HG03066 (cell line): ENCODE measurements at regions not wholly inside any gene's neighbourhood (a gene's known extent, or its start where the extent isn't known, plus 50 kb on each side); places are given as distances from the start of the nearest gene placed in this dataset.
"Not testable (repeated sequence)": the region's sequence is repeated elsewhere in the genome, so short reads cannot be mapped to it uniquely, and the experiment has no call there.

Experiments used
- ATAC-seq: cut with Tn5 transposase; IDR thresholded peaks from one replicate; pipeline ENCODE4 v1.9.1; 2021; ENCODE audit warnings: low read depth; ENCODE audit not compliant: unreplicated experiment

DNA sequence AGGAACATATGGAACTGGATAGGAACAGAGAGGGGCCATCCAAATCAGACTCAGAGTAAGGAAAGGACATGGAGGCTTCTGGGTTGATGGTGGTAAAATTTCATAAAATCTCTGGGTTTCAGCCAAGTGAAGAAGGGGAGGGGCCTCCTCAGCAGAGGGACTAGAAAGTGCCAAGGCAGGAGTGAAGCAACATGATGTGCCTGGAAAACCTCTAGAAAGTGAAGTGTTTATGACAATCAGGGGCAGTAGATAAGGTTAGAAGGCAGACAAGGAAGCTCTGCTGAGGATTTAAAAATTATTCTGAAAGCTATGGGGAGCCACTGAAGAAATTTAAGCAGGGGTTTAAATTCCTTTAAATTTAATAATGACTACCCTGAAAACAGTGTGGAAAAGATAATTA is 126.0 kb upstream of the TENT5A start:
- no peak for ATAC-seq

DNA sequence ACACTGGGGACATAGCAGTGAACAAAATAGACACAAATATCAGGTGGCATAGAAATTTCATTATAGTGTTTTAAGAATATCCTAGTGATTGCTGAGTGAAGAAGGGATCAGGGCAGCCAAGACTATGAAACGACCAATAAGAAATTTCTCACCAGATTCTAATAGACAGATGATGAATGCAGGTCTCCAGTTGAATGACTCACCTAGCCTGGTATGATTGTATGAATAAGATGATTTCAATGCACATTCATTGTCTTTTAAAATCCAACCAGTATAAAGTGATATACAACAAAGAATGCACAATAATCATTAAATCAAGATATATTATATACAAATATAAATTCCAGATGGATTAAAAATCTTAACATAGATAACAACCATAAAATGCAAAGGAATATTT is 124.5 kb upstream of the TENT5A start:
- ATAC-seq = no peak

DNA sequence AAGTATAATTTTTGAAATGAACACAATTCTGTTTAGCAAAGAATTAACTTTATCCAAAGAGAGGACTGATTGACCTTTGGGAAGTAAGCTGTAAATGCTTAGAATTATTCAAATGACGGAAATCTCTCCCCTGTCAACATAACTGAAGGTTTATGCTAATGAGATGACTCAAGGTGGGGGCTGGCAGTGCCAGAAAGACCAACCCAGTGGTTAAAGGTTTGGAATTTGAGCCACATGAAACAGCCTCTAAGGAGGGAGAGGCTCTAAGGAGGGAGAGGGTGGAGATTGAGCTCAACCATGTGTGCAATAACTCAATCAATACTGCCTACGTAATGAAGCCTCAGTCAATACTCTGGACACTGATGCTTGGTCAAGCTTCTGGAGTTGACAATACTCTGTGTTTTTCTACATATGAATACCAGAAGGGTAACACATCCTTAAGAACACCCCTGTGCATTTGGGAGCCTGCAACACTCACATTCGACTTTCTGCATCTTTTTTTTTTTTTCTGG is 123.4 kb upstream of the TENT5A start:
- no peak for ATAC-seq

DNA sequence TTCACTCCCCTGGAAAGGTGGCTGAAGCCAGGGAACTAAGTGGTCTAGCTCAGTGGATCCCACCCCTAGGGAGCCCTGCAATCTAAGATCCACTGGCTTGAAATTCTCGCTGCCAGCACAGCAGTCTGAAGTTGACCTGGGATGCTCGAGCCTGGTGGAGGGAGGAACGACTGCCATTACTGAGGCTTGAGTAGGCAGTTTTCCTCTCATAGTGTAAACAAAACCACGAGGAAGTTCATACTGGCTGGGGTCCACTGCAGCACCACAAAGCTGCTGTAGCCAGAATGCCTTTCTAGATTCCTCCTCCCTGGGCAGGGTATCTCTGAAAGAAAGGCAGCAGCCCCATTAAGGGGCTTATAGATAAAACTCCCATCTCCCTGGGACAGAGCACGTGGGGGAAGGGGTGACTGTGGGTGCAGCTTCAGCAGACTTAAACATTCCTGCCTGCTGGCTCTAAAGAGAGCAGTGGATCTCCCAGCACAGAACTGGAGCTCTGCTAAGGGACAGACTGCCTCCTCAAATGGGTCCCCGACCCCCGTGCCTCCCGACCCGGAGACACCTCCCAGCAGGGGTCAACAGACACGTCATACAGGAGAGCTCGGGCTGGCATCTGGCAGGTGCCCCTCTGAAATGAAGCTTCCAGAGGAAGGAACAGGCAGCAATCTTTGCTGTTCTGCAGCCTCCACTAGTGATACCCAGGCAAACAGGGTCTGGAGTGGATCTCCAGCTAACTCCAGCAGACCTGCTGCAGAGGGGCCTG is 117.4 kb upstream of the TENT5A start:
- not testable (repeated sequence) for ATAC-seq

DNA sequence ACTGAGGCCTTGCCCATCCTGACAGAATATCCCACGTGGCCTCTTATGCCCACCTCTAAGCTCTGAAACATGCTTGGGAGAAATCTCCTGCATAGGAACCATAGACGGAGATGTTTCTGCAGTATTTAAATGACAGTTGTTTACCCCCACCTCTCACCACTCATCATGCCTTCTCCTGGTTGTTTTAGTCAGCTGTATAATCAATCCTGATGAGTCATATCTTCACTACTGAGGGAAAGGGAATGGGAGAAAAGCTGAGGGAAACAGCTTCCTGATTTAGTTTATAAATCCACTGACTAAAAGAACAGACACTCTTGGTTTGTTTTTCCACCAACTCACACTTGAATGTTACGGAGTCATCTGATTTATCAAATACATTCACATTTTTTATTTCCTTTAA is 113.2 kb upstream of the TENT5A start:
- no peak for ATAC-seq

DNA sequence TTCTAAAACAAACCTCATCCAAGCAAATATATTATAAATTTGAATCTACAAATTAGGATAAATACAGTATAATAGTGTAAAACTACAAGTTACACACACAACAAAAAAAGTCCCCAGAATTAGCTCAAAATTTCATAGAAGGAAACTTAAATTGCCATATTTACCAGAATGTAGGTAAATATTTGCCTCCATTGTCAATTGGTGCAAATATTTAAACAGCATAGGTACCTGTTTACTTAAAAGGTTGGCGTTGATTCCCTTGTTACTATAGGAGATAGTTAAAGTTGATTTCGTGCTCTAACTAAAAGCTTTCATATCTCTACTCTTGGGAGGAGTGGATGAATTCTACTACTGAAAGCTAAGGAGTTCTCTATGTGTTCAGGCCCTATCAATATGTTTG is 111.6 kb upstream of the TENT5A start:
- ATAC-seq = no peak

DNA sequence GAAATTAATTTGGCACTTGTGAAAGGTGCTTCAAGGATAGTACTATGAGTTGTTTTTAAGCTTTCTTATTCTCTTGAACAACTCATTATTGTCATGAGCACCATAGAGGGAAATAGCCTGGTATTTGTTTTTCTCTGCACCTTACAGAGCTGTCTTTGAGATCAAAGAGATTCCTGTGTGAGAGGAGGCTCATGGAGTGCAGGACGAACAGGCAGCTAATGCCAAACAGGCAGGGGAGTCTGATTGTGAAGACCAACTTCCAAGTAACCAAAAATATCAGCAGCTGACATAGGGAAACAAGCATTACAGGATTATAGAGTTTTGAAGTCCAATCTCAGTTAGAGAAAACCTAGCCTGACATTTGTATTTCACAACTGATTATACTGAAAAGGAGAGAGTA is 110.6 kb upstream of the TENT5A start:
- ATAC-seq = no peak

DNA sequence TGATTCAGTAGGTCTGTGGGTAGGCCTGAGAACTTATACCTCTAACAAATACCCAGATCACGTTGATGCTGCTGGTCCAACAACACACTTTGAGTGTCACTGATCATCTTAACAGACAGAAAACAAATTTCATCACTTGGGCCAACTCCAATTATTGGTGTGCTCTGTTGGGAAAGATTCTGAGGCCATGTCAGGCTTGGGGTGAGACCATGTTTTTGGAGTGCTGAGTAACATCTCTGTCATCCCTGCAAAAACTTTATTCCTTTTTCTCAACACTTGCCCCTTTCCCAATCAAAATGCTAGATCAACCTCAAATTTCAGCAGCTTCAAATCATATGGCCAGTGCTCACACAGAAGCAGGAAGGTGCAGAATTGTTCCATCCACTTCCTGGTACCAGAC is 108.8 kb upstream of the TENT5A start:
- ATAC-seq = no peak

DNA sequence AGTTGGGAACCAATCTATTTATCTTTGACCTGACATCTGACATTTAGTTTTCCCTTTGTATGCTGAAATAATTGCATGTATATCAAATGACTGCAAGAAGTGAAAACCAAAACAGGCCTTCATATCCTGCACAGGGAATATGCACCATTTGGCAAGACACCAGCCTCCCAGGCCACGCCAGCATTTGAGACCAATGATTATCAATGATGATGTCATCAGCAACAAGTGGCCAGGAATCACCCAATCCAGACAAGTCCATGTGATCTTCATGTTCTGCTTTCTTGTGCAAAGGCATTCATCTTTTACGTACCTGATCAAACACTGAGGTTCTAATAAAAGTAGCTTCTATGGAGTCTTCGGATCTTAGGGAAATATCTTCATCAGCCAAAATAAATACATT is 107.4 kb upstream of the TENT5A start:
- no peak for ATAC-seq

DNA sequence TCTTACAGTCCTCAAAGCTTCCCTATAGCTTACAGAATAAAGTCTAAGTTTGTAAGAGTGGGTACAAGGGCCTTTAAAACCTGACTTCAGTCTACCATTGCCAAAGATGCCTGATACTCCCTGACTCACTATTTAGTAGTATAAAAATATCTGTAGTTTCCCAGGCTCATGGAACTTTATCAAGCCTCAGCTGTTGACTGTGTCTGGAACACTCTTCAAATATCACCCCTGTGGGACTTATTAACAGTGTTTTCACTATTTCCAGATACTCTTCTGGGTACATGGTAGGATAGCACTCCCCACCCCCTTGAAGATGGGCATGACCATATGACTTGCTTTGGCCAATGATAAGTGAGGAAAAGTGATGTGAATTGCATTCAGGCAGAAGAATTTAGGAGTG is 105.3 kb upstream of the TENT5A start:
- no peak for ATAC-seq

DNA sequence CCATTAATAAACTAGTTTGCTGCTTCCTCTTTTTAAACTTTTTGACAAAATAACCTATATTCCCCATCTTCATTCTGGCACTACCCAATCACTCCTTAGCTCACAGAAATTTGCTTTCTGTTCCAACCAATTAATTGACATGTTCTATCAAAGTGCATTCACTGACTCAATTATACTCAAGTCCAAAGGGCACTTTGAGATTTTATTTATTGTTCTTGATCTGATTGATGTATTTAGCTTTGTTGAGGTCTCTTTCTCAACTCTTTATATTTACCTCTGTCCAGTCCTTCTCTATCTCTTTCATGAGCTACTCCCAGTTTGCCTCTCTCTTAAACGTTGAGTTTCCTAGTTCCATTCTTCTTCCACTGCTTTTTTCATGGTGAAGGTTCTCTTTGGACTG is 104.4 kb upstream of the TENT5A start:
- no peak for ATAC-seq

DNA sequence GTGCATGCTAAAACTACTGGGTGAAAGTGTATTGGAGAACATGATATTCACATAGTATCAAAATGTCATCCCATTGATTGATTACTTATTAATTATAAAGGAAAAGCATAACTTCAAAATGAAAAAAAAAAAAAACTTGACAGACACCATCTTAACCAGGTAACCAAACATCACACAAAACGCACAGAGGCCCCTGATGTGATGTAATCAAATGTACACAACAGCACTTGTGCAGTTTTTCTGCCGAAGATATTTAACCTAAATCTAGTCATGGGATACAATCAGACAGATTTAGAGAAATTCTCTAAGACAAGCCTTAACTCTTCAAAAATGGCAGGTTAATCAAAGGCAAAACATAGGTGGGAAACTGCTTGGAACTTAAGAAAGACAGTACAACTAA is 102.0 kb upstream of the TENT5A start:
- no peak for ATAC-seq

DNA sequence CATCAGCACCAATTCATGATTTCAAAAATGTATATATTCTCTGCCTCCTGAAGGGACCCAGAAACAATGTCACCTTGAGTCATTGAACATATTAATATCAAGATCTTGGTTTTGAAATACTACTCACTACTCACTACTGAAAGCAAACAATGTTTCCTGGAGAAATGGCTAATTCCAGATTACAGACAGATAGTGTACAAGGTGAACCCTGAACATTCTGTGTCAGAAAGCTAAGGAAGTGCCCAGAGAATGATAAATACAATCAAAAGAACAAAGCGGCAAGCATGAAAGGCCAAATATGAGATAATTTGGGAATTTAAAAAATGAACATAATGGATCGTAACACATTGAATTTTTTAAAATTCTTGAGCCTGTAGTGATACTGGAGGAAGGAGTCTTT is 101.5 kb upstream of the TENT5A start:
- no peak for ATAC-seq

DNA sequence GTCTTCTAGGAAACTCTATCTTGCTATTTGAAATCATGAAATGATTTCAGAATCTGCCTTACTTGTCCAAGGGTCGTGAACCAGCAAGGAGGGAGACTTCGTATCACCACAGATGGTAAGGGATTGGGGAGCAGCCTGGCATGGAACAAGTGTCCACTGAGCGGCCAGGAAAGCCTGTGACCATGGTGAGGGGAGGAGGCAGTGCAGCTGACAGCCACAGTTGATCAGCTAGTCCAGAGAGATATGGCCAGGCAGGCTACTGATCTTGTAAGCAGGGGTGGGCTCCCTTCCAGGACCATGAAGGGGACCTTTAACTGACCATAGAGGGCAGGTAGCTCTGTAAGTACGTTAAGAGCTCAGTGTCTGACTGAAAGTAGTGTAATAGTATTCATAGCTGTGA is 96.8 kb upstream of the TENT5A start:
- no peak for ATAC-seq

DNA sequence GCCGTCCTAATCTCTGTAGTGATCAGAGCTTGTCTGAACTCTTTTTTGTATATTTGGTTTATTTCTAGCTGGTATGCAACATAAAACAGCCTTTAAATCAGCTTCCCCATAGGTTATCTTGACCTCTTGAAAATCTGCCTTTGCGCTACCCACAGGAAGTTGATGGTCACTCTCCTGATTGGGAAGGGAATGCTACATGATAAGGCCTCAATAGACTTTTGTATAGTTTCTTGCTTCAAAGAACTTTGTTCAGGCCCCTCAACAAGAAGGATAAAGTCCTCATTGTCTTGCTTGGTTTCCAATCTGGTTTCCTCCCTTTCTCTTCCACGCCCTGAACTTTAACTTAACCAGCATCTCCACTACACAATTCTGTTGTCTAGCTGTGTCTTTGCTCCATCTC is 95.4 kb upstream of the TENT5A start:
- no peak for ATAC-seq

DNA sequence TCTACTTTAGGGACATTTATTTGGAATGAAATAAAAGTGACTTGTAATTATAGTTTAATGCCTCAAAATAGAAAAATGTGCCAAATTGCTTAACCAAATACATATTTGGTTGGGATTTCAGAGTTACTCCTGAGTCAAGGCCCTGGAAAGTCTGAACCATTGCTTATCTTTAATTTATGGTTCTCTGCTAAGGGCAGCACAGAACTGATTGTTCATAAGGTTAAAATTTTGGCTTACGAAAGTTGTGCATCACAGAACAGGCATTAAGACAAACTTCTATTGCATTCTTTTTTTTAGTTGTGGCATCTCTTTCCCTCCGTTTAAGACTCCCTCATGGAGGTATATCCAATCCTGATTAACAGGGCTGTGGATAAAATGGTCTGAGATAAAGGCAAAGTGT is 92.2 kb upstream of the TENT5A start:
- no peak for ATAC-seq

DNA sequence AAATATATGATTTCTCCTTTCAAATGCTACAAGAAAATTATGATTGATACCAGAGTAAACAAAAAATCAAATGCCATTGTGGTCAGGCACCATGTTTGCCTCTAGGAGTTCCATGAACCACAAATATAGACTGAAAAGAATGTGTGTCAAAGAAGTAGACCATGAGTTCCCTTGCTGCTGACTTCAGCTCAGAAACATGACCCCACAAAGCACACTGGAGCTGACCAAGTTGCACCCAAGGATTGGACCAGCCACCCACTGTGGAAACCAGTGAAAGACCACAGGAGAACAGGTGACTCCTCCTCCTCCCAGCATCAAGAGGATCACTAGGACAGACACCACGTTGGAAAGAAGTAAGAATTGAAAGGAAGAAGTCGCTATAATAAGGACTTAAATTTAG is 90.8 kb upstream of the TENT5A start:
- ATAC-seq = no peak

DNA sequence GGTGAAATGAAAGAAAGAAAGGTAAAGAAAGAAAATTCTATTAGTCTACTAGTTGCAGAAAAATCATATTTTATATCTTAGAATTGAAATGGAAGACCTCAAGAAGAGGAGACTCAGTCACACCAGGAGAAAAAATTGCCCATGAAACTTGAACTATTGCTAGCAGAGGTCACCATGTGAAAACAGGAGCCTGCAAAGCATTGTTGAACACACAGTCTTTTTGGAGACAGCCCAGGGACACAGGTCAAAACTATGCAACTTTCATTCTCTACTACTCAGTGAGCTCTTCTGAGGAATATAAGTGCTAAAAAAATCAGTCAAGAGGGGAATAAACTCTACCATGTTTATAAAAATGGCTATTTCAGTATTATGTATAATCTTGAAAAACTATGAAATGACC is 89.8 kb upstream of the TENT5A start:
- no peak for ATAC-seq

DNA sequence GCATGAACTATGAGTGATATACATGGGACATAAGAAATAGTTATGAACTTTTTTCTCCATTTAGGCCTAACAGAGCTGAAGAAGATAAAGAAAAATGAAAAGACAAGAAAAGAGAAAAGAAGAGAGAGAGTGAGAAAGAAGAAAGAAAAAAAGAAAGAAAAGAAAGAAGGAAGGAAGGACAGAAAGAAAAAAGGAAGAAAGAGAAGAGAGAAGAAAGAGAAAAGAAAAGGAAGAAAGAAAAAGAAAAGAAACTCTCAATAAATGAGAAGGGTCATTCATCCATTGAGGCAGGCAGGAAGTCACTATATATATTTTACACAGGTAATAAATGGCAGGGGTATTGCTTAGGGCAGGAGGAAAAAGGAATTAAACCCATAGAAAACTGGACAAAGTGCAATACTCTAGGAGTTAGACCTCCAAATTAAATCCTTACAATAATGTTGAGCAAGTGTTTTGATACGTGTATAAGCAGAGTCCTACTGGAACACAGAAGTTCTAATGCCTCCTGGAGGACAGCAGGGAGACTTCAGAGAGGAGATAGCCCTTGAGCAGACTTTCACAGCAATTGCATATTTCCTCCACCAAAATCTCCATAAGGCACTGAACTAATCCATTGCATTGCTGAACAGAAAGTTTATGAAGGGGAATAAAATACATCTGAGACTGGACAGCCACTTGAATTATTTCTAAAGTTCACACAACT is 86.4 kb upstream of the TENT5A start:
- no peak for ATAC-seq

DNA sequence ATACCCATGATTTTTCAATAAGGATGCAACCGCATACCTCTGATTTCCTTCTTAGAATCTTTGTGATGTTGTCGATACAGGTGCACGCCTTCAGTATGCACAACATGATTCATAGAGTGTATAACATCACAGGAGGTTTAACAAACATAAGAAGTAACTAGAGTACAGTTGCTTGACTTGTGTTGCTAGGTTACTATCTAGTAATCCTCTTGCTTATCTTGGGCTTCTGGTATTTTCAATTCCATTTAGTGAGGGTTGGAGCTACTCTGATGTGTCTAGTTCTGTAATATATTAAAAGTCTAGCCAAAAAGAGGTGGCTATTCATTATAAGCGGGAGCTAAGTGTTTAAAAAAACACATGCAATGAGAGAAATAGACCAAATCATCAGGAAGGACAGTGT is 85.5 kb upstream of the TENT5A start:
- no peak for ATAC-seq

DNA sequence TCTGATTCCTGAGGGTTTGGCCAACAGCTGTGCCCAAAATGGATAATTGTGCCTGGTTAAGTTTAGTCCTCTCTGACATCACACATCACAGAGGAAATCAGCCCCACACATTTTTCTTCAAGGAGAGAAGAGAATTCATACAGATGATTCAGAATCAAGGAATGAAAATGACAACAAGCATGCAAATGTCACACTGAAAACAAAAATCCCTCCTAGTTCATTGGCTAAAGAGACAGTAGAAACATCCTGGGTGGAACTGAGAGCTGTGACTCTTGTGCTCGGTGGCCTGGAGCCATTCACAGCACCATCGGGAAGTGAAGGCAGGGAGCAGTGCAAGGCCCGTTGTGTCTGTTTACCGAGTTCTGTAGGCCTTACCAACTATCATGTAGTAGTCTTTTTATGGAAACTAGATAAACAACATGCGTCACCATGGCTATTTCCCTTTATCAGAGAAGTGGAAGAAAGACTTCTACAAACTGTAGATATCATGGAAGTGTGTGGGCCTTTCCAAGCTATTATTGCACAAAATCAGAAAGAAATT is 81.7 kb upstream of the TENT5A start:
- no peak for ATAC-seq

DNA sequence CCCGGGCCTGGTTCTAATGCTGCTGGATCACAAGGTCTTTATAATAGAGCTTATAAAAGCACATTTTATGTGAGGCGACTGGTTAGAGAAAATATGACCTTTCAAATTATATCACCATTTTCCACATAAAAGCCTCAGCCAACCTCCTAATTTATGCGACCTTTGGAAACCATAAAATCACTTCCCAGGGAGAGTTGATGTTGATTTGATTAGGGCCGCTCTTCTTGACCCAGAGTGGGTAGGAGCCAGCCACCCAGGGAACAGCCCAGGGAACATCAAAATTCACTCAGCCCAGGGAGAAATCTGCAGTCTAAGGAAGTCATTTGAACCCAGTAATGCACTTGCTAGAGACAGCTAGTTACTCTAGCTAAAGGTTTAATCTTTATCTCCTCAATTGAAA is 79.8 kb upstream of the TENT5A start:
- ATAC-seq = no peak
